Right cardiac atrium (tissue), 5 donors: ENCODE measurements at regions not wholly inside any gene's neighbourhood (a gene's known extent, or its start where the extent isn't known, plus 50 kb on each side); places are given as distances from the start of the nearest gene placed in this dataset.
A peak's percentile ranks its signal among the peaks of the same experiment; 100 is the strongest.

Experiments used
- ATAC-seq, 2 donors: fragments of 200-7000 bp; cut with Tn5 transposase; one replicate each; pipeline versions ENCODE4 v1.8.0 to v1.9.1; 2020; ENCODE audit warnings: moderate library complexity in 2 of 2, mild to moderate bottlenecking in 1 of 2
- DNase-seq, 3 donors: peaks; one replicate each; pipeline ENCODE4 v3.0.0-alpha.2; 2020
- H3K27ac ChIP-seq: one replicate; pipeline ENCODE4 v1.5.1; 2013; ENCODE audit warnings: mild to moderate bottlenecking, low read length, control low read depth, moderate library complexity
- H3K27me3 ChIP-seq: one replicate; pipeline ENCODE4 v1.6.1; 2013; ENCODE audit not compliant: control insufficient read depth, insufficient read depth
- H3K4me1 ChIP-seq: one replicate; pipeline ENCODE4 v1.6.1; 2013; ENCODE audit warnings: low read length; ENCODE audit not compliant: control insufficient read depth, insufficient read depth
- H3K4me3 ChIP-seq: one replicate; pipeline ENCODE4 v1.5.1; 2013; ENCODE audit warnings: low read length, control low read depth
- H3K9me3 ChIP-seq: one replicate; pipeline ENCODE4 v1.6.1; 2013; ENCODE audit warnings: low read length; ENCODE audit not compliant: control insufficient read depth
- WGBS: extraction: QIAGEN DNeasy Blood & Tissue Kit; methylation state at CpG from one replicate; pipeline ENCODE4 v1.1.7; 2013; 5-methylcytosine and 5-hydroxymethylcytosine counted together
- intact Hi-C, 4 donors: fragments of 100-400 bp; cut with DNase I; formaldehyde crosslinking; loops; one replicate each; pipeline versions ENCODE4 v1.11.0 to v1.14.0; 2022 to 2023
- donor health status: healthy with polysubstance abuse.
- donor health status: DM: no; HTN: yes; CAD: no.
- donor health status: DM: no; HTN: no; CAD: no.
- donor health status: DM: no; HTN: yes; CAD: no; lungs with severe emphysema.
- donor health status: DM: yes; HTN: yes; CAD: no.

GRCh38 chr9:32698706-32699277 lies 63.3 kb upstream of the TAF1L start:
- Histone ChIP-seq H3K27ac (no peak overlapping the region), H3K4me1 (no peaks in the 10 kb centered on the region), H3K4me3 (no peak overlapping the region), H3K9me3 (no peaks in the 10 kb centered on the region), H3K27me3 (no peaks in the 10 kb centered on the region)
- 80% methylated on average over 9 of the region's 9 CpGs for WGBS
- no peak for ATAC-seq
- no peak for DNase-seq
- intact Hi-C loops, result no loop called here

- H3K27ac ChIP-seq, result no peak overlapping the region
- H3K4me1 ChIP-seq, result no peaks in the 10 kb centered on the region
- DNase-seq (no peak), ATAC-seq (no peak)
- intact Hi-C loops, result no loop called here
- H3K27me3 ChIP-seq, result no peaks in the 10 kb centered on the region
- H3K4me3 ChIP-seq, result no peak overlapping the region
- WGBS, result 81% methylated on average over 5 of the region's 5 CpGs
- H3K9me3 ChIP-seq, result no peaks in the 10 kb centered on the region
These were observed 66.0 kb upstream of the TAF1L start for GRCh38 chr9:32701321-32702022.

GRCh38 chr9:32703635-32704034 lies 68.2 kb upstream of the TAF1L start:
- no peak overlapping the region for H3K27ac ChIP-seq
- no peaks in the 10 kb centered on the region for H3K27me3 ChIP-seq
- H3K4me3 ChIP-seq, result no peak overlapping the region
- H3K4me1 ChIP-seq, result no peaks in the 10 kb centered on the region
- DNase-seq (no peak), ATAC-seq (no peak)
- intact Hi-C loops, result no loop called here
- 33% methylated on average over 2 of the region's 2 CpGs for WGBS
- H3K9me3 ChIP-seq, result no peaks in the 10 kb centered on the region

- no peaks in the 10 kb centered on the region for H3K4me1 ChIP-seq
- no peak for ATAC-seq
- WGBS, result 26% methylated on average over 2 of the region's 2 CpGs
- intact Hi-C loops, result no loop called here
- no peaks in the 10 kb centered on the region for H3K27me3 ChIP-seq
- H3K4me3 ChIP-seq, result no peak overlapping the region
- H3K9me3 ChIP-seq, result no peaks in the 10 kb centered on the region
- no peak overlapping the region for H3K27ac ChIP-seq
- no peak for DNase-seq
These were observed 68.9 kb upstream of the TAF1L start for GRCh38 chr9:32704343-32704742.

GRCh38 chr9:32705059-32705458 lies 69.6 kb upstream of the TAF1L start:
- H3K27ac ChIP-seq, result no peak overlapping the region
- no peaks in the 10 kb centered on the region for H3K9me3 ChIP-seq
- no peaks in the 10 kb centered on the region for H3K27me3 ChIP-seq
- H3K4me1 ChIP-seq, result no peaks in the 10 kb centered on the region
- DNase-seq (no peak), ATAC-seq (no peak)
- WGBS, result 72% methylated on average over 5 of the region's 5 CpGs
- intact Hi-C loops, result no loop called here
- no peak overlapping the region for H3K4me3 ChIP-seq

GRCh38 chr9:32706004-32706724 lies 70.7 kb upstream of the TAF1L start:
- Histone ChIP-seq H3K27me3 (no peaks in the 10 kb centered on the region), H3K4me1 (no peaks in the 10 kb centered on the region), H3K4me3 (no peak overlapping the region), H3K9me3 (no peaks in the 10 kb centered on the region), H3K27ac (no peak overlapping the region)
- DNase-seq, result no peak
- ATAC-seq, result no peak
- intact Hi-C loops, result no loop called here
- WGBS, result 30% methylated on average over 4 of the region's 4 CpGs

GRCh38 chr9:32706725-32707100 lies 71.2 kb upstream of the TAF1L start:
- Histone ChIP-seq H3K27ac (no peak overlapping the region), H3K9me3 (no peaks in the 10 kb centered on the region), H3K4me1 (no peaks in the 10 kb centered on the region), H3K27me3 (no peaks in the 10 kb centered on the region), H3K4me3 (no peak overlapping the region)
- no peak for DNase-seq
- intact Hi-C loops, result no loop called here
- no peak for ATAC-seq
- 83% methylated on average over 5 of the region's 5 CpGs for WGBS

- Histone ChIP-seq H3K27me3 (no peaks in the 10 kb centered on the region), H3K4me3 (no peak overlapping the region), H3K4me1 (no peaks in the 10 kb centered on the region), H3K9me3 (no peaks in the 10 kb centered on the region), H3K27ac (no peak overlapping the region)
- DNase-seq, result no peak
- intact Hi-C loops, result no loop called here
- ATAC-seq, result no peak
- WGBS, result 81% methylated on average over 5 of the region's 5 CpGs
These were observed 71.9 kb upstream of the TAF1L start for GRCh38 chr9:32707326-32707725.

GRCh38 chr9:32708480-32709150 lies 73.1 kb upstream of the TAF1L start:
- no peak for DNase-seq
- Histone ChIP-seq H3K27ac (no peak overlapping the region), H3K27me3 (no peaks in the 10 kb centered on the region), H3K4me3 (no peak overlapping the region), H3K4me1 (no peaks in the 10 kb centered on the region), H3K9me3 (no peaks in the 10 kb centered on the region)
- intact Hi-C loops, result no loop called here
- 60% methylated on average over 3 of the region's 3 CpGs for WGBS
- no peak for ATAC-seq

- intact Hi-C loops, result no loop called here
- DNase-seq (no peak), ATAC-seq (no peak)
- Histone ChIP-seq H3K27me3 (no peaks in the 10 kb centered on the region), H3K4me1 (no peaks in the 10 kb centered on the region), H3K4me3 (no peak overlapping the region), H3K9me3 (no peaks in the 10 kb centered on the region), H3K27ac (no peak overlapping the region)
- WGBS, result 95% methylated on average over 6 of the region's 6 CpGs
These were observed 73.5 kb upstream of the TMEM215 start for GRCh38 chr9:32709871-32710270.

GRCh38 chr9:32716425-32716824 lies 66.9 kb upstream of the TMEM215 start:
- ATAC-seq (peak in 1 of 2 donors; percentile 36), DNase-seq (no peak)
- no peaks in the 10 kb centered on the region for H3K9me3 ChIP-seq
- no peaks in the 10 kb centered on the region for H3K27me3 ChIP-seq
- intact Hi-C loops, result no loop called here
- WGBS, result 82% methylated on average over 1 of the region's 1 CpG
- no peak overlapping the region for H3K4me3 ChIP-seq
- H3K4me1 ChIP-seq, result no peaks in the 10 kb centered on the region
- no peak overlapping the region for H3K27ac ChIP-seq
